ENCODE measurements at regions not wholly inside any gene's neighbourhood (a gene's known extent, or its start where the extent isn't known, plus 50 kb on each side); places are given as distances from the start of the nearest gene placed in this dataset.

DNA sequence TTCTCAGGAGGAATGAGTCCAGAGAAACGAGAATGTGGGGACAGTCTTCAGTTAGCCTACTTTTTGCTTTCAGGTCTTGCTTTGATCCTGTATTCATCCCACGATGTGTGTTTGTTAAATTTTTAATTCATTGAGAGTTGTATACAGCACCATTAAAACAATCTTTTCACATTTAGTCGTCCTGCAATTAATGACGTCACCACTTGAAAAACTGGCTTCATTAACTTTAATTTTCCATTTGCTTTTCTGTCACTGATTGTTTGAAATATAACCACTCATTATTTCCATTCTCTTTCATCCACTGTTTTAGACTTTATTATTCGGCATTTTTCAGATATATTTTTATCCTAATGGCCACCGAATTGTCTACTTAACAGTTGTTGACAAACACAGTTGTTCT lies 146.9 kb downstream of the TFEC start:
- in situ Hi-C loops (cut with MboI; ENCODE audit: low sequenced_read_pairs, unreplicated experiment): no loop called here
- no peak for DNase-seq (ENCODE audit: low spot score)

DNA sequence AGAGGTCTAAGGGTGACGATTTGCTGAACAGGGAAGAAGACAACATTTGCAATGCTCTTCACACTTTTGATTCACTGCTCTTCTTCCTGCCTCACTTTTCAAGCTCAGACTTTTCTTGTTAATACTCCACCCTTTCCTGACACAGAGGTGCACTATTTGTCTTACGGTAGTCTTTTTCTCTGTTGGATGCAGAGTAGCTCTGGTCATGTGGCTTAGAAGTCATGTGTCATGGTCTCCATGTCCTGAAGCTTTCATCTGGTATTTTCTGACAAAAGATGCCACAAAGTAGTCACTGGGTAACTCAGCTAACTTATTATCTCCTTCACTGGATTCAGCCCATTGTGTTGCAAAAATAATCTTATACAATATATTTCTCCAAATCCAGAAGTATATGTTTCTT lies 149.1 kb downstream of the TFEC start:
- TF ChIP-seq, protein P1, sequence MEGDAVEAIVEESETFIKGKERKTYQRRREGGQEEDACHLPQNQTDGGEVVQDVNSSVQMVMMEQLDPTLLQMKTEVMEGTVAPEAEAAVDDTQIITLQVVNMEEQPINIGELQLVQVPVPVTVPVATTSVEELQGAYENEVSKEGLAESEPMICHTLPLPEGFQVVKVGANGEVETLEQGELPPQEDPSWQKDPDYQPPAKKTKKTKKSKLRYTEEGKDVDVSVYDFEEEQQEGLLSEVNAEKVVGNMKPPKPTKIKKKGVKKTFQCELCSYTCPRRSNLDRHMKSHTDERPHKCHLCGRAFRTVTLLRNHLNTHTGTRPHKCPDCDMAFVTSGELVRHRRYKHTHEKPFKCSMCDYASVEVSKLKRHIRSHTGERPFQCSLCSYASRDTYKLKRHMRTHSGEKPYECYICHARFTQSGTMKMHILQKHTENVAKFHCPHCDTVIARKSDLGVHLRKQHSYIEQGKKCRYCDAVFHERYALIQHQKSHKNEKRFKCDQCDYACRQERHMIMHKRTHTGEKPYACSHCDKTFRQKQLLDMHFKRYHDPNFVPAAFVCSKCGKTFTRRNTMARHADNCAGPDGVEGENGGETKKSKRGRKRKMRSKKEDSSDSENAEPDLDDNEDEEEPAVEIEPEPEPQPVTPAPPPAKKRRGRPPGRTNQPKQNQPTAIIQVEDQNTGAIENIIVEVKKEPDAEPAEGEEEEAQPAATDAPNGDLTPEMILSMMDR (IDR thresholded peaks at IDR 0.05; ENCODE audit: borderline replicate concordance, control extremely low read depth, extremely low read depth, insufficient read depth, missing control alignments): no peak
- in situ Hi-C loops (cut with MboI; ENCODE audit: low sequenced_read_pairs, unreplicated experiment): no loop called here
- DNase-seq (ENCODE audit: low spot score): no peak

More for the DNA sequence above, 146.9 kb downstream of the TFEC start:
- TF ChIP-seq, protein P1 (IDR thresholded peaks at IDR 0.05; ENCODE audit: borderline replicate concordance, control extremely low read depth, extremely low read depth, insufficient read depth, missing control alignments): no peak

DNA sequence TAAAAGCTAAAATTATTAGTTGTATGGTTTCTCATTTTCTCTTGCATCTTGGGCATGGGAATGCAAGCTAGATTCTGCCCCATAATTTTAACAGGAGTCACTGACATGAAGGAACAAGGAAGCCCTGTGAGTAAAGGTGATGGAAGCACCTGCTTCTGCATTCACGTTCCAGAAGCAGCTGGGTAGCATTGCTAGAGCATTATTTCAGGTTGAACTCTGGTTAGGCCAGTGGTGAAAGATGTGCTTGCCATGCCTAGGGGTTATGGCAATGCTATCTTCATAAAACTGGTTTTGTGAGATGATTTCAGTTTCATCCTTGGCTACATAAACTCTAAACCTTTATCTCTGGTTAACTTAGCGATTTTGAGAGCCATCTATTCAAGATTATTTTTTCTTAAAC lies 151.4 kb downstream of the TFEC start:
- in situ Hi-C loops (cut with MboI; ENCODE audit: low sequenced_read_pairs, unreplicated experiment): no loop called here
- TF ChIP-seq, protein P1 (IDR thresholded peaks at IDR 0.05; ENCODE audit: borderline replicate concordance, control extremely low read depth, extremely low read depth, insufficient read depth, missing control alignments): no peak
- DNase-seq (ENCODE audit: low spot score): no peak

DNA sequence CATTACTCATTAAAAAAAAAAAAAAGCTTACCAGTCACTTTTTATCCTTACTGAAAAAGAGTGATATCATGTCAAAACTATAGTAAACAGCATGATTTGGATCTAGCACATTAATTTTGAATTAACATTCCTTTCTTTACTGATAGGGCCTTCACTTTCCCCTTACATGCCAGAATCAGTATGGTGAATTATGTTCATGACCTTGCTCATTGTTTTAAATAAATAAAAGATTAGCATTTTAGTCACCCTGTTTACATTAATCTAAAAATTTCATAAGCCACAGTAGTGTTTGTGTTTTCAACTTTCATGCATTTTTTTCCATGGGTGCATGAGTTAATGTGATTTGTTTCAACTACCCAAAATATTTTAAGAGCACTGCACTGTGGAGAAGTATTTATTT lies 160.8 kb downstream of the TFEC start:
- no peak for DNase-seq (ENCODE audit: low spot score)
- TF ChIP-seq, protein P1 (IDR thresholded peaks at IDR 0.05; ENCODE audit: borderline replicate concordance, control extremely low read depth, extremely low read depth, insufficient read depth, missing control alignments): no peak
- in situ Hi-C loops (cut with MboI; ENCODE audit: low sequenced_read_pairs, unreplicated experiment): no loop called here

DNA sequence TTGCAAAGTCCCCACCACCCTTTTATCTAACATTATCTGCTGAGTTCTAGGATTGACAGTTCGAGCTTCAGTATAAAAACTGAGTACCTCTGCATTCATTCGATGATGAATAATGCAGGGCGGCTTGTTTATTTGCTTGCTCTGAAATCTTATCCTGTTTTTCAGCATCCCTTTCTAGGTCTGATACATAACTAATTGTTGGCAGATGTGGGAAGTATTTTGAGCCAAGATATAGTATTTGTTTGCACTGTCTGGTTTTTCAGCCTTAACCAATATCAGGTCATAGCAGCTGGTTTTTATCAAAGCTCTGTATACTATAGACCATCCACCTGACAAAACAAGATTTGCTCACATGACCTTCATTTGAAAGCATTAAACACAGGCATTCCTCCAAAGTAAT lies 161.4 kb downstream of the TFEC start:
- no peak for DNase-seq (ENCODE audit: low spot score)

DNA sequence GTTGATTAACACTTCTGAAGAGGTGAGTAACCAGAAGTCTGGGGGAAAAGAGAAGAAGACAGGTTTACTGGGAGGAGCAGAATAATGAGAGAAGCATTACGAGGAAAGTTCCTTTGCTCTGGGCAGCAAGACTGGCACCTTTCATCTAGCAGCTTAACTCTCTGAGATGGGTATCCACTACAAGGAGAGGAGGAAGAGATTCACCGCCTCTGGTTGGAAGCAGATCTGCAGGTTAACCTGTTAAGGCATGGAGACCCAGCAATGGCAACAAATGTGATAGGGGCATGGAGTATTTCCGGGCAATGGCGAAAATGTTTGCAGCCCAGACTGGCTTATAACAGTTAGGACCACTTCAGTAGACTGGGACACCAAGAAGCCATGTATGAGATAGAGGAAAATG lies 162.2 kb downstream of the TFEC start:
- no peak for DNase-seq (ENCODE audit: low spot score)
- in situ Hi-C loops (cut with MboI; ENCODE audit: low sequenced_read_pairs, unreplicated experiment): no loop called here
- TF ChIP-seq, protein P1 (IDR thresholded peaks at IDR 0.05; ENCODE audit: borderline replicate concordance, control extremely low read depth, extremely low read depth, insufficient read depth, missing control alignments): no peak

More for the DNA sequence above, 161.4 kb downstream of the TFEC start:
- TF ChIP-seq, protein P1 (IDR thresholded peaks at IDR 0.05; ENCODE audit: borderline replicate concordance, control extremely low read depth, extremely low read depth, insufficient read depth, missing control alignments): no peak
- in situ Hi-C loops (cut with MboI; ENCODE audit: low sequenced_read_pairs, unreplicated experiment): no loop called here

DNA sequence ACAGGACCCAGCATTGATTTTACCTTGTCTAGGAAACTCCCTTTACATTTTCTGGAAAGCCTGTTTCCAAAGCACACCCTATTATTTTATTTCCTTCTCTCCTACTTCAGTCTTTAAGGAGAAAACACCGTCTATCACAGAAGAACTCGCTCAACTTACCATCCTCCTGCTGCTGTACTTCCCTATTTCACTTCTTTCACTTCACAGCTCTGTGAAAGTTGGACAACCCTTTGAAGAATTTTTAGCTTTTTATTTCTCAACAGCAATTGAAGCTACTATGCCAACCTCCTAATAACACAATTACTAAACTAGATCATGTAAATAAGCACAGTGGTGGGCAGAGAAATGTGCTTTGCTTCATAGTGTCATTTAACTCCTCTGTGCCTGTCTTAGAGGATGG lies 166.5 kb downstream of the TFEC start:
- TF ChIP-seq, protein P1 (IDR thresholded peaks at IDR 0.05; ENCODE audit: borderline replicate concordance, control extremely low read depth, extremely low read depth, insufficient read depth, missing control alignments): no peak
- no peak for DNase-seq (ENCODE audit: low spot score)
- in situ Hi-C loops (cut with MboI; ENCODE audit: low sequenced_read_pairs, unreplicated experiment): no loop called here

Data from GM13976 (cell line).